ENCODE measurements at regions not wholly inside any gene's neighbourhood (a gene's known extent, or its start where the extent isn't known, plus 50 kb on each side); places are given as distances from the start of the nearest gene placed in this dataset.

DNA sequence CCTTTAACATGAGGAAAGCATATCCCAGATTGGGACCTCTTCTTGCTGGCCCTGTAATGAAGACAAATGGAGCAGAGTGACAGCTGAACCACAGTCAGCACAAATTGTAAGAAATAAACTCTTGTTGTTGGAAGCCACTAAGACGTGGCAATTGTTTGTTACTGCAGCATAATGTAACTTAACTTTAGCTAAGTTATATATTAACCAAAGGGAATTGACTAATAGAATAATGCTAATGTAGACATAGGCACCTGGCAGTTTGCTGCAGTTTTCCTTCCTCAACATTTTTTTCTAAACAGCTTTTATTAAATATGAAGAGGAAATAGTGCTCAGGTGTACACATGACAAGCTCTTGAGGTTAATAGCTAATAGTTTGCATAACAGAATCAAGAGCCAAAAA, 300.7 kb upstream of the SLC30A5 start:
- H3K36me3 ChIP-seq (ENCODE audit: insufficient read depth, low read length), result no peaks in the 10 kb centered on the region
- no peaks in the 10 kb centered on the region for H3K9me3 Mint-ChIP-seq
- no peaks in the 10 kb centered on the region for H3K4me1 ChIP-seq (ENCODE audit: insufficient read depth, low read length)
- DNase-seq, result no peak
- H3K9me3 ChIP-seq (ENCODE audit: control insufficient read depth in 1 of 2, insufficient read depth in 1 of 2, low read length in 2 of 2), result no peaks in the 10 kb centered on the region
- intact Hi-C loops (cut with DNase I, micrococcal nuclease), result no loop called here
- no peaks in the 10 kb centered on the region for H3K36me3 Mint-ChIP-seq (ENCODE audit: low read depth)
- H3K4me1 Mint-ChIP-seq (ENCODE audit: low read depth), result no peaks in the 10 kb centered on the region
- ChIA-PET POLR2A (no interaction called here), CTCF (no interaction called here)
- no peak overlapping the region for H3K27ac ChIP-seq (ENCODE audit: low read depth in 1 of 2, low read length in 2 of 2)
- H3K4me3 Mint-ChIP-seq, result no peak overlapping the region
- no peak overlapping the region for H3K27ac Mint-ChIP-seq
- H3K27me3 Mint-ChIP-seq, result no peaks in the 10 kb centered on the region
- peaks cover 0 to 8% of the 10 kb centered on the region in 2 experiments for H3K27me3 ChIP-seq (ENCODE audit: control insufficient read depth in 1 of 2, insufficient read depth in 2 of 2, low read length in 2 of 2)
- no peak for ATAC-seq (ENCODE audit: poor library complexity)
- no peak for TF ChIP-seq CTCF (IDR thresholded peaks at IDR 0.05)
- no peak overlapping the region for H3K4me3 ChIP-seq (ENCODE audit: low read length)

- no peaks in the 10 kb centered on the region for H3K36me3 ChIP-seq (ENCODE audit: insufficient read depth, low read length)
- no peaks in the 10 kb centered on the region for H3K27me3 Mint-ChIP-seq
- peaks cover 0 to 11% of the 10 kb centered on the region in 2 experiments for H3K27me3 ChIP-seq (ENCODE audit: control insufficient read depth in 1 of 2, insufficient read depth in 2 of 2, low read length in 2 of 2)
- no peak overlapping the region for H3K4me3 ChIP-seq (ENCODE audit: low read length)
- H3K9me3 ChIP-seq (ENCODE audit: control insufficient read depth in 1 of 2, insufficient read depth in 1 of 2, low read length in 2 of 2), result no peaks in the 10 kb centered on the region
- no peak overlapping the region for H3K4me3 Mint-ChIP-seq
- H3K36me3 Mint-ChIP-seq (ENCODE audit: low read depth), result no peaks in the 10 kb centered on the region
- DNase-seq (no peak), ATAC-seq (ENCODE audit: poor library complexity) (no peak)
- POLR2A ChIA-PET, result no interaction called here
- H3K4me1 ChIP-seq (ENCODE audit: insufficient read depth, low read length), result no peaks in the 10 kb centered on the region
- intact Hi-C loops (cut with DNase I, micrococcal nuclease), result no loop called here
- H3K9me3 Mint-ChIP-seq, result no peaks in the 10 kb centered on the region
- no peak overlapping the region for H3K27ac Mint-ChIP-seq
- no peak for TF ChIP-seq CTCF (IDR thresholded peaks at IDR 0.05)
- H3K27ac ChIP-seq (ENCODE audit: low read depth in 1 of 2, low read length in 2 of 2), result no peak overlapping the region
- no peaks in the 10 kb centered on the region for H3K4me1 Mint-ChIP-seq (ENCODE audit: low read depth)
- CTCF ChIA-PET, result no interaction called here
Observed at GRCh38 chr5:68793993-68794392, 299.8 kb upstream of the SLC30A5 start.

DNA sequence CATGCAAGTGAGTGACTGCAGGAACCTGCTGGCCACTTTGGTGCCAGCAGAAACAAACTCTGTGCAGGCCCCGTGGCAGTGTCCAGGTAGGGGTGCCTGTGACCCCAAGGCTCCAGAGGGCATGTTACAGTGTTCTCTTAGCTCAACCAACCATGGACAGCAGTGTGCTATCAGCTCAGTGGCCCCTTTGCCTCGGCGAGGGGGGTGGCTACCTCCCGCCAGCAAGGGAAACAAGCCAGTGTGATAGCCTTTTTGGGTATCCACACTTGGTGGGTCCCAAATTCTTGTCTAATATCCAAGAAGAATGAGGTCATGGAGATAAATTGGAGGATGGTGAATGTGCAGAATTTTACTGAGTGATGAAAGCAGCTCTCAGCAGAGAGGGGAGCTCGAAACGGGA, 298.6 kb upstream of the SLC30A5 start:
- Histone ChIP-seq H3K36me3 (ENCODE audit: insufficient read depth, low read length) (no peaks in the 10 kb centered on the region), H3K27ac (ENCODE audit: low read depth in 1 of 2, low read length in 2 of 2) (no peak overlapping the region), H3K4me1 (ENCODE audit: insufficient read depth, low read length) (no peaks in the 10 kb centered on the region), H3K27me3 (ENCODE audit: control insufficient read depth in 1 of 2, insufficient read depth in 2 of 2, low read length in 2 of 2) (peaks cover 0 to 12% of the 10 kb centered on the region in 2 experiments), H3K9me3 (ENCODE audit: control insufficient read depth in 1 of 2, insufficient read depth in 1 of 2, low read length in 2 of 2) (no peaks in the 10 kb centered on the region), H3K4me3 (ENCODE audit: low read length) (no peak overlapping the region)
- no peak for ATAC-seq (ENCODE audit: poor library complexity)
- H3K36me3 Mint-ChIP-seq (ENCODE audit: low read depth), result no peaks in the 10 kb centered on the region
- no peaks in the 10 kb centered on the region for H3K9me3 Mint-ChIP-seq
- no peak for TF ChIP-seq CTCF (IDR thresholded peaks at IDR 0.05)
- H3K4me1 Mint-ChIP-seq (ENCODE audit: low read depth), result no peaks in the 10 kb centered on the region
- ChIA-PET CTCF (no interaction called here), POLR2A (no interaction called here)
- no peaks in the 10 kb centered on the region for H3K27me3 Mint-ChIP-seq
- intact Hi-C loops (cut with DNase I, micrococcal nuclease), result no loop called here
- H3K4me3 Mint-ChIP-seq, result no peak overlapping the region
- no peak for DNase-seq
- H3K27ac Mint-ChIP-seq, result no peak overlapping the region

Data from CD4-positive, alpha-beta T cell (primary cell).